ENCODE measurements at regions not wholly inside any gene's neighbourhood (a gene's known extent, or its start where the extent isn't known, plus 50 kb on each side); places are given as distances from the start of the nearest gene placed in this dataset.

- TF ChIP-seq CTCF (IDR thresholded peaks at IDR 0.05; ENCODE audit: low read depth, low read length), result no peak
- TF ChIP-seq POLR2A (IDR thresholded peaks at IDR 0.05; ENCODE audit: extremely low read depth, insufficient read length), result no peak
- TF ChIP-seq MAX (IDR thresholded peaks at IDR 0.05; ENCODE audit: low read depth, low read length), result no peak
Observed at GRCh38 chr5:16987776-16988175, 51.7 kb upstream of the MYO10 start.

Data from NB4 (cell line).